ENCODE measurements at regions not wholly inside any gene's neighbourhood (a gene's known extent, or its start where the extent isn't known, plus 50 kb on each side); places are given as distances from the start of the nearest gene placed in this dataset.

GRCh38 chr6:62390401-62390800 lies 104.4 kb upstream of the KHDRBS2 start:
- no peaks in the 10 kb centered on the region for H3K27me3 ChIP-seq
- H3K36me3 ChIP-seq: no peaks in the 10 kb centered on the region
- H3K27ac ChIP-seq: no peak overlapping the region
- DNase-seq (no peak), ATAC-seq (no peak)
- TF ChIP-seq, protein P1, sequence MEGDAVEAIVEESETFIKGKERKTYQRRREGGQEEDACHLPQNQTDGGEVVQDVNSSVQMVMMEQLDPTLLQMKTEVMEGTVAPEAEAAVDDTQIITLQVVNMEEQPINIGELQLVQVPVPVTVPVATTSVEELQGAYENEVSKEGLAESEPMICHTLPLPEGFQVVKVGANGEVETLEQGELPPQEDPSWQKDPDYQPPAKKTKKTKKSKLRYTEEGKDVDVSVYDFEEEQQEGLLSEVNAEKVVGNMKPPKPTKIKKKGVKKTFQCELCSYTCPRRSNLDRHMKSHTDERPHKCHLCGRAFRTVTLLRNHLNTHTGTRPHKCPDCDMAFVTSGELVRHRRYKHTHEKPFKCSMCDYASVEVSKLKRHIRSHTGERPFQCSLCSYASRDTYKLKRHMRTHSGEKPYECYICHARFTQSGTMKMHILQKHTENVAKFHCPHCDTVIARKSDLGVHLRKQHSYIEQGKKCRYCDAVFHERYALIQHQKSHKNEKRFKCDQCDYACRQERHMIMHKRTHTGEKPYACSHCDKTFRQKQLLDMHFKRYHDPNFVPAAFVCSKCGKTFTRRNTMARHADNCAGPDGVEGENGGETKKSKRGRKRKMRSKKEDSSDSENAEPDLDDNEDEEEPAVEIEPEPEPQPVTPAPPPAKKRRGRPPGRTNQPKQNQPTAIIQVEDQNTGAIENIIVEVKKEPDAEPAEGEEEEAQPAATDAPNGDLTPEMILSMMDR (IDR thresholded peaks at IDR 0.05): no peak
- H3K4me3 ChIP-seq: no peak overlapping the region
- intact Hi-C loops (cut with DNase I): no loop called here
- peaks cover 0 to 14% (median 0%) of the 10 kb centered on the region in 11 donors for H3K9me3 ChIP-seq
- no peaks in the 10 kb centered on the region for H3K4me1 ChIP-seq

DNA sequence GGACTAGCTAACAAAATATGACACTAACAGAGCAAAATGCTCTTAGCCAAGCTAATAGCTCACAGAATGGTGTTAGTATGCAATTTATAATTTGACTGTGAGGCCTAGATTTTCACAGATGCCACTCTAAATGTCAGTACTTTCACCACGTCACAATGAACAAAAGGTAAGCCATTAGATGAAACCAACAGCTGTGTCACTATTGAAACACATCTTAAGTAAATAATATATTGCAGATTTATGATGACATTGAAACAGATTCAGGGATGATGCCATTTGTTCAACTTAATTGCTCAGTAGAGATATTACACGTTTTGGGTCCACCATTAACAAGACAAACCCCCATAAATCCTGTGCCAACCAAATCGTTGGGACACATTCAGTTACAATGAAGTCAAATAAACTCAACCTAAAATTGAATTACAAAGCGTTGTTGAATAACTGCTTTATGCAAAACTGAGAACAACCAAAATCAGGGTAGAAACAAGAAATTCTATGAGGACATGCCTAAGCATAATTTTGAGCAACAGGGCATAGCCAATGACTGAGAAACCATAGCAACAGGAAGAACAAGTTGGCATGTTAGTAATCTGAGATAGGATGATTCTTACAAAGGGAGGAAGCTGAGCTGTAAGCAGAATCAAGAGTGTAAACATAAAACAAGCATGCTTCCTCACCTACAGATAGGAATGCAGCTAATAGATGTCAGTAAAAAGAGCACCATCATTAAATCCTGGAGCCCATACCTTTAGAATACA lies 85.6 kb upstream of the KHDRBS2 start:
- no peaks in the 10 kb centered on the region for H3K27me3 ChIP-seq
- H3K27ac ChIP-seq: no peak overlapping the region
- 60 to 64% methylated on average over 4 of the region's 4 CpGs for WGBS, 2 donors
- DNase-seq (no peak), ATAC-seq (no peak)
- H3K9me3 ChIP-seq: peaks cover 0 to 24% (median 0%) of the 10 kb centered on the region in 11 donors
- TF ChIP-seq, protein P1 (IDR thresholded peaks at IDR 0.05): no peak
- H3K36me3 ChIP-seq: no peaks in the 10 kb centered on the region
- intact Hi-C loops (cut with DNase I): no loop called here
- no peak overlapping the region for H3K4me3 ChIP-seq
- H3K4me1 ChIP-seq: peaks cover 0 to 8% (median 0%) of the 10 kb centered on the region in 9 donors

GRCh38 chr6:62367601-62368000 lies 81.6 kb upstream of the KHDRBS2 start:
- WGBS, 2 donors: 46 to 49% methylated on average over 5 of the region's 5 CpGs
- Histone ChIP-seq H3K27ac (no peak overlapping the region), H3K4me1 (peaks cover 0 to 8% (median 0%) of the 10 kb centered on the region in 9 donors), H3K4me3 (no peak overlapping the region), H3K36me3 (no peaks in the 10 kb centered on the region), H3K27me3 (no peaks in the 10 kb centered on the region), H3K9me3 (peaks cover 0 to 24% (median 0%) of the 10 kb centered on the region in 11 donors)
- DNase-seq (no peak), ATAC-seq (no peak)
- intact Hi-C loops (cut with DNase I): no loop called here
- TF ChIP-seq, protein P1 (IDR thresholded peaks at IDR 0.05): no peak

DNA sequence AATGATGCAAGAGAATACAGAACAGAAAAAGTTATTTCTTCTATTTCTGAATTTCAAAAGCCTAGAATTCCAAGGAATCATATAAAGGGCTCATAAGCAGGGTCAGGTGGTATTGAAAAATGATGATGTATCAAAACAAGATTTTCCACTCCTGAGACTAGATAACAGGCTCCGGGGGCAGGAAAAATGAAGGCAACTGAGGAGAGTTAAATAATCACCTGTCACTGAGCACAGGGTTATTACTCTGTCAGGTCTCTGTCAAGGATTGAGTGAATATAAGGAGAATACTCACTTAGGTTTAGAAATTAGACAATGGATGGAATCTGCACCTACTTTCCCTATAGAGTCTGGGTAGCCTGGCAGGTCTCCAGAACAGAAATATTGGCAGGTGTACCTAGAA lies 76.1 kb upstream of the KHDRBS2 start:
- Histone ChIP-seq H3K27me3 (no peaks in the 10 kb centered on the region), H3K9me3 (peaks cover 0 to 4% (median 0%) of the 10 kb centered on the region in 11 donors), H3K4me1 (peaks cover 0 to under 1% (median 0%) of the 10 kb centered on the region in 9 donors), H3K27ac (no peak overlapping the region), H3K36me3 (no peaks in the 10 kb centered on the region), H3K4me3 (no peak overlapping the region)
- TF ChIP-seq, protein P1 (IDR thresholded peaks at IDR 0.05): no peak
- WGBS, 2 donors: 66 to 83% methylated on average over 1 of the region's 1 CpG
- ATAC-seq (no peak), DNase-seq (no peak)
- intact Hi-C loops (cut with DNase I): no loop called here

All from heart right ventricle (tissue), 16 donors.